CD4-positive, alpha-beta T cell treated with Interleukin-4 for 4 hours (primary cell): ENCODE measurements at regions not wholly inside any gene's neighbourhood (a gene's known extent, or its start where the extent isn't known, plus 50 kb on each side); places are given as distances from the start of the nearest gene placed in this dataset.

Experiments
- DNase-seq: peaks from one replicate; pipeline ENCODE4 v3.0.0-alpha.2; 2020

GRCh38 chr5:143729334-143729946 lies 82.5 kb upstream of the HMHB1 start:
- no peak for DNase-seq

DNA sequence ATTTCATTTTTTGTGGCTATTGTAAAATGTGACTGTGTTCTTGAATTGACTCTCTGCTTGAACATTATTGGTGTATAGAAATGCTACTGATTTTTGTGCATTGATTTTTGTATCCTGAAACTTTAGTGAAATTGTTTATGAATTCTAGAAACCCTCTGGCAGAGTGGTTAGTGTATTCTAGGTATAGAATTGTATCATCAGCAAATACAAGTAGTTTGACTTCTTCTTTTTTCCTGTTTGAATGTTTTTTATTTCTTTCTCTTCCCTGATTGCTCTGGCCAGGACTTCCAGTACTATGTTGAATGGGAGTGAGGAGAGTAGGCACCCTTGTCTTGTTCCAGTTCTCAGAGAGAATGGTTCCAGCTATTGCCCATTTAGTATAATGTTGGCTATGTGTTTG lies 88.8 kb upstream of the HMHB1 start:
- no peak for DNase-seq

DNA sequence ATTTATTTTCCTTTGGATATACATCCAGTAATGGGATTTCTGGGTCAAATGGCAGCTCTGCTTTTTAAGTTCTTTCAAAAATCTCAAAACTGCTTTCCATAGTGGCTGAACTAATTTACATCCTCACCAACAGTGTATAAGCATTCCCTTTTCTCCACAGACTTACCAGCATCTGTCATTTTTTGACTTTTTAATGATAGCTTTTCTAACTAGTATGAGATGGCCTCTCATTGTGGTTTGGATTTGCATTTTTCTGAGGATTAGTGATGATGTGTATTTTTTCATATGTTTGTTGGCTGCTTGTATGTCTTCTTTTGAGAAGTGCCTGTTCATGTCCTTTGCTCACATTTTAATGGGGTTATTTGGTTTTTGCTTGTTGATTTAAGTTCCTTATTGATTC lies 90.0 kb upstream of the HMHB1 start:
- no peak for DNase-seq

DNA sequence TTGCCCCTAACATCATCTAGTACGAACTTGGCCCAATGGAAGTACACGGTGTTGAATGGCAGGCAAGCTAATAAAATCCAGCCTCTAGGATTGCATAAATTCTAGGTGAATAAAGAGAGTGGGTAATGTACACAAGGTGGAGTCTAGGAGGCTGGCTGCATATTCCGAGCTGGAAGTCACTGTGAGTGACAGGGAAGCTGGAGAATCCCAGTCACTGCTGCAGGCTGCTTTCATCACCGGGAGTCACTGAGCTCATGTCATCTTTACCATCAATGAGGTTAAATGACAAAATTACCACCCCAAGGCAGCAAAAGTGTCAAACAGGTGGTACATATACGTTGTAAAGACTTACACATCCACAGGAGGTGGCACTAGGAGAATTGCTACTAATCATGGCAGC lies 91.3 kb upstream of the HMHB1 start:
- DNase-seq = no peak

DNA sequence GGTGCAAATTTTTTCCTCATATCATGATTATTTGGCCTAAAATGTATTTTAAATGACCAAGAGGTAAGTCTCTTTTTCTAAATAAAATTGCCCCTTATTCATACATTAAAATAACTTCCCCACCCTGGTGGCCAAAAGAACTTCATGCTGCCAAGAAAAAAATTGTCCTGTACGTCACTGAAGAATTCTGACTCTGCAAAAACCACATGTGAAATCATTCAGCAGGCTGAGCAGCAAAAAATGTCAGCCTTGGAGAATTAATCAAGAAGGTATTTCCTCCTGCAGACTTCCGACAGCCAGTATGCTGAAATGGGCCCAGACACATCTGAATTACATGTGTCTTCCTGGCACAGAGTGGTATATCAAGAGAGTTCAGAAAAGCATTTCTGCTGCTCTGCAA lies 94.6 kb upstream of the HMHB1 start:
- no peak for DNase-seq

DNA sequence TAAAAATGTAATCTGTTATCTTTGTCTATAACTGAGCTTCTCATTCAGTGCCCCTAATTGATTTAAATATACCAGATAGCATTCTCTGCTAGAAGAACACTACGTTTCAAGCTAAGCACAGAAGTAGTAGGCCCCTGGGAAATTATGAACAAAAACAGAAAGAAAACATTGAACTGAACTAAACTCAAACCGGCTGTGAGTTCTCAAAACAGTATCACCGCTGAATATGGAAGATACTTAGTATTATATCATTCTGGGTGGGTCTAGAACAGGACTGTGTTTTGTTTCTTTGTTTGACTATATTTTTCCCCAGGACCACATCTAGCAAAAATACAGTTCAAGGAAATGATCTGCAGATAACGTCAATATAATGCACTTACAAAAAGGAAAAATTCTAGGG lies 95.1 kb upstream of the HMHB1 start:
- DNase-seq = no peak

DNA sequence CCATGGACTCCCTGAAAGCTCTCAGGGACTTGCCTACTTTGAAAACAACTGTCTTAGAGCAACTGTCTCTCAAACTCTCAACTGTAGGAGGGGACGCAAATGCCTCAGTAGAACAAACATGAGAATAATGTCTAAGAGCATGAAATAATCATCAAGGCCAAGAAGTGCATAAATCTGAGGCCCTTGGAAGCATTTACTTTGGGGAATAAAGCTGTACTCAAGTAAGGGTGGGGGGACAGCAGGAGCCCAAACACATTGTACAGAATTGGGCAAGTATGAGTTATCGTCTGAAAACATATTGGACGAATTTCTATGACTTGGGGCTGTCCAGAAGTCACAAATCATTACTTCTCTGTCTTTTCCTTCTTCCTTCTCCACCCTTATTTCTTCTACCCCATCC lies 96.3 kb upstream of the HMHB1 start:
- no peak for DNase-seq

- no peak for DNase-seq
Measured at GRCh38 chr5:143714629-143715028, 97.3 kb upstream of the HMHB1 start.

DNA sequence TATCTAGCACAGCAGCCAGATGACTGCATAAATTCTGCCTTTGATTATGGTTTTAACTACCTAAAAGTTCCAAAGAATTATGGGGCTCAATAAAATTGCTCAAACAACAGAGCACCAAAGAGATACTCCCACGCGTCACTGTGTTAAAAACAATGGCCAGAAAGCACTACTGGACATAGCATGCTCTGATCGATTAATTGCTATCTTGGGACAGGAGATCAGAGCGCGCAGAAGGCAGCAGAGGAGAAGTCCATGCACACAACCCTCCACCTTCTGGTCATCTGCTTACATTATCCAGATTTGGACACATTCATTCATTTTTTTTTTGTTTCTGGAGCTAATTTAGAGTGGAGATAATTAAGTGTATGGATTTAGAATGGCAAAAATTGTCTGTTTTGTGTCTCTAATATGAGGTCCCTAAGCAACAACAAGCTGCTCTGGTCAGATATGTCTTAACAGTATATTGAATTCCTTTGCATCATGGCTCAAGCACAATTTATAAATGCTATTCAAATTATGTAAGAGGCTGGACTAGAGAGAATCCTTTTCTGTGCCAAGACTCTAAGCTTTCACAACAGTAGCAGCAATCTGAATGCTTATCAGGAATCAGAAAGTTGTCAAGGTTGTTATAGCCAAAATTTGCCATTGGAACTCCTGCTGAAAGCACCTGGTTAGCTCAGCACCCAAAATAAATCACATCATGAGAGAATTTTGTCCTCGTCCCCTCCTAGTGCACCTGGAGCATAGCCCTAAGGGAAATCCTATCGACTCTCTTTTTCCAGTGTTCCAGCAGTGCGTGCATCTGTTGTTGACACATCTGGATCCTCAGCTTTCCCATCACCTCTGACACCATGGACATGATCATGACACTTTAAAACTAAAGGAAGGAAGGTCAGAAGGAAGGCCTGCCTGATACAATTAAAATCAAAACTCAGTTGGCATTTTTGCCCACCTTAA lies 98.6 kb upstream of the HMHB1 start:
- no peak for DNase-seq

DNA sequence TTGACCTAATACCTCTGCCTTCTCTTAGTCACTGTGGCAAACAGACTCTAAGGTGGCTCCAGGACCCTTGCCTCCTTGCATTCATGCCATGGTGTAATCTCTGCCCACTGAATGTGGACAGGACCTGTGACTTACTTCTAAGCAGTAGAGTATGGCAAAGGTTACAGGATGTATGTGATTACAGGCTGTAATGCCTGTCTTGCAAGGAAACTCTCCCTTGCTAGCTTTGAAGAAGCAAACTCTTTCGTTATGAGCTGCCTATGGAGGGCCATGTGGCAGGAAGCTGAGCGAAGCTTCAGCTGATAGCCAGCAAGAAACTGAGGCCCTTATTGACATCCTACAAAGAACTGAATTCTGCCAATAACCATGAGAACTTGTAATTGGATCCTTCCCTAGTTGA lies 103.3 kb upstream of the HMHB1 start:
- DNase-seq = no peak

DNA sequence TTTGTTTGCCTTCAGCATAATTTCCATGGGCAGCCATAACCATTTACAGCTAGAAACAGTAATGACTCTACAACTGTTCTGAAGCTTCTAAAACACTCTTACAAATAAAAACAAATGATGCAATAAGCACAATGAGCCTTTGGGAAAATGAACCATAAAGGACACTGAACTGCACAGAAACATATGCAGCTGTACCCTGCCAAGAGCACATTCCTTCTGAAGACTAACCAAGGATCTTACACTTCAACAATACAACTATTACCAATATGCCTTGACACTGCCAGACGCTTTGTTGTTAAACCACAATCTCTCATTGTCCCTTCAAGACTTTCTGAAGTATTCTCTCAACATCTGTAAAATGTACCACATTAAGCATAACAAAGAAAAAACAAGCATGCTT lies 104.2 kb upstream of the HMHB1 start:
- DNase-seq = no peak

DNA sequence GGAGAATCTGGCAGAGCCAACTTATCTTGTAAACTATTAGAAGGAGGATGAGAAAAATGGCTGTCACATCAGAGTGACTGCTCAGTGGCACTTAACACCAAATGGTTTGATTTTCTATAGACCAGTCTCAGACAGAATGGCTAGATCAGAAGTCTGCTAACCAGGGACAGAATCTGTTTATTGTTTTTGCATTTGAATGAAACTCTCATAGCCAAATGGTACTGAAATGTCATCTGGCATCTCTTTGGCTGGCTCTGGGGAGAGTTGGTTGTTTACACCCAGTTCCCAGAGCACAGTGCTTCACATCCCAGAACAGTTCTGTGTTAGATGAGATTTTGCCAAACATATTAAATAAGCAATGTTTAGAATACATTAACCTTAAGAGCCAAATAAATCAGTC lies 106.6 kb upstream of the HMHB1 start:
- no peak for DNase-seq

DNA sequence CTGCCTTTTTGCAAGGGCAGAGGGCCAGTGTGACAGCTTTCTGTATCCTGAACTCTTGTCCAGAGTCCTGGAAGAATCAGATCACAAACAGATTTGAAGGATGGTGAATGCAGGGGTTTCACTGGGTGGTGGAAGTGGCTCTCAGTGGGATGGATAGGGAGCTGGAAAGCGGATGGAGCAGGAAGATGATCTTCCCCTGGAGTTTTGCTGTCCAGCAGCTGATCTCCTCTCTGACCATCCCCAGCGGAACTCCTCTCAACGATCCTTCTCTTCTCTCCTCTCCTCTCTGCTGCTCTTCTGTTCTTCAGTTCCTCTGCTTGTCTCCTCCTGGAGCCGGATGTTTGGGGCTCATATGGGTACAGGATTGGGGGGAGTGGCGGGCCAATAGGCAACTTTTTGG lies 108.3 kb upstream of the HMHB1 start:
- no peak for DNase-seq

DNA sequence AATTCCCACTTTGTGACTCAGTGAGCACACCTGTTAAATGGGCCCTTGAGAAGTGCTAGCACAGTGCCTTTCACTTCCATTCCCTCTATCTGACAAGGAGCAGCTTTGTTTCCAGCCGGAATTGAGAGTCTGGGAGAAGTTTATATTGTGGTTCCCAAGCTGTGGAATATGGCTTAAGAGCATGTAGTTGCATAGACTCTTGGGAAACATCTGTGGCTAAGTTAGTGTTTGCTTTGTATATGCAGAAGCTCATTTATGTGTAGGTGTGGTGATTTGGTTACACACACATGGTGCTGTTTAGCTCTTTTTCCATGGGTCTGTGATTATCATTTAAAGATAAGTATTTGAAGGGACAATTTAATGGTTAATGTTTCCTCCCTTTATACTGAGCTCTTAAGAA lies 110.5 kb upstream of the HMHB1 start:
- DNase-seq = no peak

DNA sequence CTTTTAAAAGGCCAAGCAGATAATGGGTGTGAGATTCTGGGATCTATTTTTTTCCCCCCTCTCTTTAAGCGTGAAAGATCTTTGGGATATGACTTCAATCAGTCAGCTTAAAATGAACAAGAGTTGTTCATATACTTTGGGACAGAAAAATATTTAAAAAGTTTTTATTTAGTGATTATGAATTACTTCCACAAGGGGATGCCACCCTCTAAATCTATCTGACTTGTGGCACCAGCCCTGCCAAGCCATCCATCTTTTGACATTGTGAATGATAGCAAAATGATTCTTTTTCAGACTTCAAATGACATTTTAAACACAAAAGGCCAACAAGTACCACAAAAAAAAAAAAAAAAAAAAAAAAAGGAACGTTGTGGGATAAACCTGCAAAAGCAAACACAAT lies 111.0 kb upstream of the HMHB1 start:
- DNase-seq = no peak

DNA sequence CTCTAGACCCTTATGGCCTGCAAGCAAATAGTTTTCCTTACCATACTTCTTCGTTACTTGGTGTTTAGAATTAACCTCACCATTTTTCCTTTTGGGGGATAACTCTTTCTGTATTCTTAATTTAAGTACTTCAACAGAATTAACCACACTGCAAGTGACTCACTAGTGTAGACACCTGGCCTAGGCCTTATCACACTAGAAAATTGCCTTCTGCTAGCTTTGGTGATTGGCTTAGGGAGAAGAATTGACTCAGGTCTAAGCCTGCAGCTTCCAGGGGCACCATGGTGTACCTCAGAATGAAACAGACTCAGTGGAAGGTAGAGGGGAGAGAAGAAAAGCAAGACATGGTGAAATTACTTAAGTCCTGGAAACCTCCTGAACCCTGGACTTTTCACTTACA lies 112.8 kb upstream of the HMHB1 start:
- no peak for DNase-seq

GRCh38 chr5:143698574-143698973 lies 113.4 kb upstream of the HMHB1 start:
- no peak for DNase-seq

DNA sequence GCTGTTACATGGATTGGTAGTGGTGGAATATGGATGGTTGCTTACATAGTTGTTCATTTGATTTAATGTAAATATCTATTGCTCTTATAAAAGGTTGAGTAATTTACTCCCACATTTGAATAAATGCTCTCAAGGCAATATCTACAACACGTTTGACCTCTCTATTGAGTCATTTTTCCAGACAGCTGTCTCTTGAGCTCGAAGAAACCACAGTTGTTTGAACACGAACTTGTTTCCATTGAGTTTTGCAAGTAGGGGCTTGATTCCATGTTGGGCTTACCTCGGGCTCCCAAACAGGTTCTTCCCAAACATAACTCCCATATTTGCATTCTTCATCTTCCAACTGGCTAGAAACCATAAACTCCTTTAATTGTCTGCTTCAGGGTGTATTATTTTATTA lies 115.0 kb upstream of the HMHB1 start:
- DNase-seq = no peak

DNA sequence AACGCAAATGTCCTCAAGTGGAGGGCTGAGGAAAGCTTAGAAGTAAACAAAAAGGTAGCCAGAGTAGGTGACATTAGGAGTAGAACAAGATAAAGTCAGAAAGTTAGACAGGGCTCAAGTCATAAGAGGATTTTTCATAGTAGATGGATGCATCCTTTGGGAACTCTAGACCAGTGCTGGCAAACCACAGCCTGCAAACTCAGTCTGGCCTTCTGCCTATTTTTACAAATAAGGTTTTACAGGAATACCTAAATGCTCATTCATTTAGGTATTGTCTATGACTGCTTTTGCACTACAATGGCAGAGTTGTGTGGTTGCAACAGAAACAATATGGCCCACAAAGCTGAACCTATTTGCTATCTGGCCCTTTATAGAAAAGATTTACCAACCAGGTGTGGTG lies 116.0 kb upstream of the HMHB1 start:
- no peak for DNase-seq

DNA sequence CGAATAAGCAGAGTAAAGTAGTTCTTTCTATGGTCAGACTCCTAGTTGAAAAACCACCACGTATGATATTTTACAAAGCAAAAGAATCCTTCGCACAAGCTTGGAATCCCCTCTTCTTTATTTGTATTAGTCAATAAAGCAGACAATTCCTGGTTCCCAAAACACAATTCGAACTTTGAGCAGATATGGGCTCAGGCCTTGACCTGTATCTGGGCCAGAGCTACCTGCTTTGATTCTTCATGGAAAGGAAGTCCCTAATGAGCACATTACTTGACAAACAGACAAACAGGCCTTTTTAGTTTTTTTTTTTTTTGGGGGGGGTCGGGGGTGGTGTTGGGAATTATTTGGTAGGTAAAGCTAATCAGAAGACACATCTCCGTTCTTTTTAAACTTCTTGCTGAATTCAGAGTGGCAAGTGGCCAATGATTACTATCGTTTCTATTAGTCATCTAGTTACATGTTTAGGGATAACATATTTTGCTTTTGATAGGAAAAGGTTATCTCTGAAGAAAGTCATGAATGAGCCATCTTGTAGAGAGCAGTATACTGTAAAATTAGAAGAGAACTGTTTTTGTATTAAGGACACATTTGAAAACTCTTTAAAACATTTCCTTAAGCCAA lies 116.6 kb upstream of the HMHB1 start:
- DNase-seq = no peak

DNA sequence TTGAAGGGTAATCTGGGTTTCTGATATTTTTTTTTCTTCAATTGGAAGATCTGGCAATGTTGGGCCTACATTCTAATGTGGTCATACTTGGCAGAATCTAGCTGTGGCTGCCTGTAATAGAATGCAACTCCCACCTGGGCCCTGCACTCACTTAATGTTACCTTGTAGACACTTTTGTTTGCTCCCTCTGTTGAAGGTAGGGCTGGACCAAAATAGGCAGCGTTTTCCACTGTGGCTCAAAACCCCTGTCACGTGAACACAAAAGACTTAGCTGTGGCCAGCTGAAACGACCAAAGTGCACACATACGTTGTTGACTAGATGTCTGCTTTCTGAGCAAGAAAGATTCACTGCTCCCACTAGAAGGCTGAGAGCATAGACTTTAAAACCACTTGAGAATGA lies 117.6 kb upstream of the HMHB1 start:
- DNase-seq = no peak

- DNase-seq = peak; percentile 49
Measured at GRCh38 chr5:143693651-143694252, 118.2 kb upstream of the HMHB1 start.

GRCh38 chr5:143692342-143692741 lies 119.6 kb upstream of the HMHB1 start:
- DNase-seq = no peak

- no peak for DNase-seq
Measured at GRCh38 chr5:143691945-143692290, 120.0 kb upstream of the HMHB1 start.
